HEK293 (cell line): ENCODE measurements at regions not wholly inside any gene's neighbourhood (a gene's known extent, or its start where the extent isn't known, plus 50 kb on each side); places are given as distances from the start of the nearest gene placed in this dataset.

Source experiments
- KLF1 ChIP-seq: fragments of 450-650 bp; formaldehyde crosslinking; IDR thresholded peaks from 2 replicates; pipeline ENCODE4 v1.5.1; 2016; ENCODE audit warnings: missing biosample characterization, missing genetic modification characterization
- OVOL3 ChIP-seq: fragments of 450-650 bp; formaldehyde crosslinking; IDR thresholded peaks from 2 replicates; pipeline ENCODE4 v1.5.1; 2016; ENCODE audit warnings: missing biosample characterization, missing genetic modification characterization
- ZBTB21 ChIP-seq: fragments of 450-650 bp; formaldehyde crosslinking; IDR thresholded peaks from 2 replicates; pipeline ENCODE4 v1.5.1; 2017; ENCODE audit warnings: missing biosample characterization, missing genetic modification characterization
- ZFP41 ChIP-seq: fragments of 450-650 bp; formaldehyde crosslinking; IDR thresholded peaks from 2 replicates; pipeline ENCODE4 v1.5.1; 2016; ENCODE audit warnings: missing biosample characterization, missing genetic modification characterization, borderline replicate concordance
- ZNF274 ChIP-seq, 2 experiments: fragments of 200-500 bp in 1 of 2; fragments of 450-650 bp in 1 of 2; sonication (Bioruptor generic) in 1 of 2; formaldehyde crosslinking in 1 of 2; IDR thresholded peaks; 2 replicates each; pipeline versions ENCODE4 v1.5.1 to v1.6.1; 2014 to 2016; ENCODE audit warnings: borderline replicate concordance in 1 of 2, inconsistent platforms in 1 of 2, low read length in 1 of 2, missing biosample characterization in 1 of 2, missing genetic modification characterization in 1 of 2
- ZNF514 ChIP-seq: fragments of 450-650 bp; formaldehyde crosslinking; IDR thresholded peaks from 2 replicates; pipeline ENCODE4 v1.5.1; 2016; ENCODE audit warnings: missing biosample characterization, missing genetic modification characterization
- ZNF558 ChIP-seq: fragments of 450-650 bp; formaldehyde crosslinking; IDR thresholded peaks from 2 replicates; pipeline ENCODE4 v1.5.1; 2016; ENCODE audit warnings: missing biosample characterization, missing genetic modification characterization
- ZXDB ChIP-seq: fragments of 450-650 bp; formaldehyde crosslinking; IDR thresholded peaks from 2 replicates; pipeline ENCODE4 v1.5.1; 2016; ENCODE audit warnings: missing biosample characterization, missing genetic modification characterization
- TF ChIP-seq, protein P1 (sequence below): fragments of 450-650 bp; formaldehyde crosslinking; IDR thresholded peaks from 2 replicates; pipeline ENCODE4 v1.5.1; 2016; ENCODE audit warnings: missing biosample characterization, missing genetic modification characterization
- TF ChIP-seq, protein P2 (sequence below): fragments of 450-650 bp; formaldehyde crosslinking; IDR thresholded peaks from 2 replicates; pipeline ENCODE4 v1.5.1; 2016; ENCODE audit warnings: missing biosample characterization, missing genetic modification characterization
- TF ChIP-seq, protein P3 (sequence below): fragments of 450-650 bp; formaldehyde crosslinking; IDR thresholded peaks from 2 replicates; pipeline ENCODE4 v1.5.1; 2016; ENCODE audit warnings: missing biosample characterization, missing genetic modification characterization
- TF ChIP-seq, protein P4 (sequence below): fragments of 450-650 bp; formaldehyde crosslinking; IDR thresholded peaks from 2 replicates; pipeline ENCODE4 v1.5.1; 2016; ENCODE audit warnings: missing biosample characterization, missing genetic modification characterization, low read depth
- TF ChIP-seq, protein P5 (sequence below): fragments of 450-650 bp; formaldehyde crosslinking; conservative IDR thresholded peaks from 2 replicates; pipeline ENCODE4 v1.5.1; 2016; ENCODE audit warnings: low read depth, missing biosample characterization, missing genetic modification characterization

DNA sequence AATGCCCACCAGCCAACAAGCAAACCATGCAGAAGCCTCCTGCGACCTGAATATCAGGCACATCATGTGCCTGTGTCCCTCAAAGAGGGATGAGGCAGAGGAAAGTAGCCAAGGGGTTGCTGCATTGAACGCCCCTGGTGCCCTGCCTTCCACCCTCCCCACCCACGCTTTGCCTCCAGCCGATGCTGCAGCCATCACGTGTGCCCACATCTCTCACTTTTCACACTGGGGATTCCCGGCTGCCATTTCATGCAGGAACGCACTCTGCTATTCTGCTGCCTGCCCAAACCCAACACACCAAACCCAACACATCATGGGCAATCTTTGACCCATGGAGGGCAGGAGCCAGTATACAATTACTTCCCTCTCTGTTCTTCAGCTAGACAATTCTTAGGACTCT, 462.2 kb upstream of the PROK2 start:
- TF ChIP-seq ZNF558 (tag by site-specific recombination) (no peak), ZBTB21 (no peak), ZNF274 (IDR thresholded peaks at IDR 0.05; ENCODE audit: low read length) (no peak), ZNF274 (tag by site-specific recombination; IDR thresholded peaks at IDR 0.05; ENCODE audit: borderline replicate concordance) (no peak), OVOL3 (tag by site-specific recombination) (no peak), KLF1 (tag by site-specific recombination) (no peak), ZXDB (no peak), ZFP41 (no peak), ZNF514 (tag by site-specific recombination) (no peak)
- TF ChIP-seq, protein P1, sequence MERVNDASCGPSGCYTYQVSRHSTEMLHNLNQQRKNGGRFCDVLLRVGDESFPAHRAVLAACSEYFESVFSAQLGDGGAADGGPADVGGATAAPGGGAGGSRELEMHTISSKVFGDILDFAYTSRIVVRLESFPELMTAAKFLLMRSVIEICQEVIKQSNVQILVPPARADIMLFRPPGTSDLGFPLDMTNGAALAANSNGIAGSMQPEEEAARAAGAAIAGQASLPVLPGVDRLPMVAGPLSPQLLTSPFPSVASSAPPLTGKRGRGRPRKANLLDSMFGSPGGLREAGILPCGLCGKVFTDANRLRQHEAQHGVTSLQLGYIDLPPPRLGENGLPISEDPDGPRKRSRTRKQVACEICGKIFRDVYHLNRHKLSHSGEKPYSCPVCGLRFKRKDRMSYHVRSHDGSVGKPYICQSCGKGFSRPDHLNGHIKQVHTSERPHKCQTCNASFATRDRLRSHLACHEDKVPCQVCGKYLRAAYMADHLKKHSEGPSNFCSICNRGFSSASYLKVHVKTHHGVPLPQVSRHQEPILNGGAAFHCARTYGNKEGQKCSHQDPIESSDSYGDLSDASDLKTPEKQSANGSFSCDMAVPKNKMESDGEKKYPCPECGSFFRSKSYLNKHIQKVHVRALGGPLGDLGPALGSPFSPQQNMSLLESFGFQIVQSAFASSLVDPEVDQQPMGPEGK (tag by site-specific recombination) = no peak
- TF ChIP-seq, protein P2, sequence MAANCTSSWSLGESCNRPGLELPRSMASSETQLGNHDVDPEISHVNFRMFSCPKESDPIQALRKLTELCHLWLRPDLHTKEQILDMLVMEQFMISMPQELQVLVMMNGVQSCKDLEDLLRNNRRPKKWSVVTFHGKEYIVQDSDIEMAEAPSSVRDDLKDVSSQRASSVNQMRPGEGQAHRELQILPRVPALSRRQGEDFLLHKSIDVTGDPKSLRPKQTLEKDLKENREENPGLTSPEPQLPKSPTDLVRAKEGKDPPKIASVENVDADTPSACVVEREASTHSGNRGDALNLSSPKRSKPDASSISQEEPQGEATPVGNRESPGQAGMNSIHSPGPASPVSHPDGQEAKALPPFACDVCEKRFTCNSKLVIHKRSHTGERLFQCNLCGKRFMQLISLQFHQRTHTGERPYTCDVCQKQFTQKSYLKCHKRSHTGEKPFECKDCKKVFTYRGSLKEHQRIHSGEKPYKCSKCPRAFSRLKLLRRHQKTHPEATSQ = no peak
- TF ChIP-seq, protein P3, sequence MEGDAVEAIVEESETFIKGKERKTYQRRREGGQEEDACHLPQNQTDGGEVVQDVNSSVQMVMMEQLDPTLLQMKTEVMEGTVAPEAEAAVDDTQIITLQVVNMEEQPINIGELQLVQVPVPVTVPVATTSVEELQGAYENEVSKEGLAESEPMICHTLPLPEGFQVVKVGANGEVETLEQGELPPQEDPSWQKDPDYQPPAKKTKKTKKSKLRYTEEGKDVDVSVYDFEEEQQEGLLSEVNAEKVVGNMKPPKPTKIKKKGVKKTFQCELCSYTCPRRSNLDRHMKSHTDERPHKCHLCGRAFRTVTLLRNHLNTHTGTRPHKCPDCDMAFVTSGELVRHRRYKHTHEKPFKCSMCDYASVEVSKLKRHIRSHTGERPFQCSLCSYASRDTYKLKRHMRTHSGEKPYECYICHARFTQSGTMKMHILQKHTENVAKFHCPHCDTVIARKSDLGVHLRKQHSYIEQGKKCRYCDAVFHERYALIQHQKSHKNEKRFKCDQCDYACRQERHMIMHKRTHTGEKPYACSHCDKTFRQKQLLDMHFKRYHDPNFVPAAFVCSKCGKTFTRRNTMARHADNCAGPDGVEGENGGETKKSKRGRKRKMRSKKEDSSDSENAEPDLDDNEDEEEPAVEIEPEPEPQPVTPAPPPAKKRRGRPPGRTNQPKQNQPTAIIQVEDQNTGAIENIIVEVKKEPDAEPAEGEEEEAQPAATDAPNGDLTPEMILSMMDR = no peak
- TF ChIP-seq, protein P4, sequence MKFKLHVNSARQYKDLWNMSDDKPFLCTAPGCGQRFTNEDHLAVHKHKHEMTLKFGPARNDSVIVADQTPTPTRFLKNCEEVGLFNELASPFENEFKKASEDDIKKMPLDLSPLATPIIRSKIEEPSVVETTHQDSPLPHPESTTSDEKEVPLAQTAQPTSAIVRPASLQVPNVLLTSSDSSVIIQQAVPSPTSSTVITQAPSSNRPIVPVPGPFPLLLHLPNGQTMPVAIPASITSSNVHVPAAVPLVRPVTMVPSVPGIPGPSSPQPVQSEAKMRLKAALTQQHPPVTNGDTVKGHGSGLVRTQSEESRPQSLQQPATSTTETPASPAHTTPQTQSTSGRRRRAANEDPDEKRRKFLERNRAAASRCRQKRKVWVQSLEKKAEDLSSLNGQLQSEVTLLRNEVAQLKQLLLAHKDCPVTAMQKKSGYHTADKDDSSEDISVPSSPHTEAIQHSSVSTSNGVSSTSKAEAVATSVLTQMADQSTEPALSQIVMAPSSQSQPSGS = no peak
- TF ChIP-seq, protein P5, sequence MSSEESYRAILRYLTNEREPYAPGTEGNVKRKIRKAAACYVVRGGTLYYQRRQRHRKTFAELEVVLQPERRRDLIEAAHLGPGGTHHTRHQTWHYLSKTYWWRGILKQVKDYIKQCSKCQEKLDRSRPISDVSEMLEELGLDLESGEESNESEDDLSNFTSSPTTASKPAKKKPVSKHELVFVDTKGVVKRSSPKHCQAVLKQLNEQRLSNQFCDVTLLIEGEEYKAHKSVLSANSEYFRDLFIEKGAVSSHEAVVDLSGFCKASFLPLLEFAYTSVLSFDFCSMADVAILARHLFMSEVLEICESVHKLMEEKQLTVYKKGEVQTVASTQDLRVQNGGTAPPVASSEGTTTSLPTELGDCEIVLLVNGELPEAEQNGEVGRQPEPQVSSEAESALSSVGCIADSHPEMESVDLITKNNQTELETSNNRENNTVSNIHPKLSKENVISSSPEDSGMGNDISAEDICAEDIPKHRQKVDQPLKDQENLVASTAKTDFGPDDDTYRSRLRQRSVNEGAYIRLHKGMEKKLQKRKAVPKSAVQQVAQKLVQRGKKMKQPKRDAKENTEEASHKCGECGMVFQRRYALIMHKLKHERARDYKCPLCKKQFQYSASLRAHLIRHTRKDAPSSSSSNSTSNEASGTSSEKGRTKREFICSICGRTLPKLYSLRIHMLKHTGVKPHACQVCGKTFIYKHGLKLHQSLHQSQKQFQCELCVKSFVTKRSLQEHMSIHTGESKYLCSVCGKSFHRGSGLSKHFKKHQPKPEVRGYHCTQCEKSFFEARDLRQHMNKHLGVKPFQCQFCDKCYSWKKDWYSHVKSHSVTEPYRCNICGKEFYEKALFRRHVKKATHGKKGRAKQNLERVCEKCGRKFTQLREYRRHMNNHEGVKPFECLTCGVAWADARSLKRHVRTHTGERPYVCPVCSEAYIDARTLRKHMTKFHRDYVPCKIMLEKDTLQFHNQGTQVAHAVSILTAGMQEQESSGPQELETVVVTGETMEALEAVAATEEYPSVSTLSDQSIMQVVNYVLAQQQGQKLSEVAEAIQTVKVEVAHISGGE = no peak
